NT2/D1 (cell line): ENCODE measurements at regions not wholly inside any gene's neighbourhood (a gene's known extent, or its start where the extent isn't known, plus 50 kb on each side); places are given as distances from the start of the nearest gene placed in this dataset.

Experiments
- SUZ12 ChIP-seq: IDR thresholded peaks from 2 replicates; pipeline ENCODE4 v1.6.1; 2011; ENCODE audit not compliant: insufficient read length, insufficient read depth; ENCODE audit errors: extremely low read depth
- YY1 ChIP-seq: IDR thresholded peaks from 2 replicates; pipeline ENCODE4 v1.6.1; 2011; ENCODE audit not compliant: insufficient read length, insufficient read depth
- ZNF274 ChIP-seq: IDR thresholded peaks from 2 replicates; pipeline ENCODE4 v1.6.1; 2011; ENCODE audit warnings: mild to moderate bottlenecking, low read depth, low read length

DNA sequence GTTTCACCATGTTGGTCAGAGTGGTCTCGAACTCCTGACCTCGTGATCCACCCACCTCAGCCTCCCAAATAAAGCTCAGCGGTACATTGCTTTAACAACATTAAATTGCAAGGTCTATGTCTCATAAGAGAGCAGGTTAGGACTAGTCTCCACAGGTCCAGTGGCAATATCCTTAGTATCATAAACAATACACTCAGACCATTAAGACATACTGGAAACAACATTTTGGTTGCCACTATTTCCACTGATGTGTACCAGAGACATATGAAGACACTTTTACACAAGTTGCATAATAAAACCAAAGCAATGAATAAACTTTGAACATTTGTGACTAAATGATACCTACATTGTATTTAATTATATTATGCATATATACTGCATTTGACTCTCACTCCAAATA, 1130.0 kb downstream of the TSN start:
- TF ChIP-seq ZNF274 (no peak), YY1 (no peak), SUZ12 (no peak)
